GM19438 (cell line): ENCODE measurements at regions not wholly inside any gene's neighbourhood (a gene's known extent, or its start where the extent isn't known, plus 50 kb on each side); places are given as distances from the start of the nearest gene placed in this dataset.

Experiments used
- ATAC-seq: cut with Tn5 transposase; IDR thresholded peaks from one replicate; pipeline ENCODE4 v1.9.1; 2021; ENCODE audit warnings: low read depth; ENCODE audit not compliant: unreplicated experiment

GRCh38 chr5:74408150-74409043 lies 232.1 kb downstream of the ENC1 start:
- no peak for ATAC-seq

- ATAC-seq, result no peak
Measured at GRCh38 chr5:74407701-74408100, 232.8 kb downstream of the ENC1 start.

- ATAC-seq, result no peak
Measured at GRCh38 chr5:74406844-74407243, 233.7 kb downstream of the ENC1 start.

- no peak for ATAC-seq
Measured at GRCh38 chr5:74405593-74405992, 234.9 kb downstream of the ENC1 start.

GRCh38 chr5:74404574-74405508 lies 235.7 kb downstream of the ENC1 start:
- ATAC-seq, result no peak

GRCh38 chr5:74403771-74404170 lies 236.8 kb downstream of the ENC1 start:
- ATAC-seq, result no peak

- no peak for ATAC-seq
Measured at GRCh38 chr5:74402553-74402952, 238.0 kb downstream of the ENC1 start.

- no peak for ATAC-seq
Measured at GRCh38 chr5:74401946-74402320, 238.6 kb downstream of the ENC1 start.

DNA sequence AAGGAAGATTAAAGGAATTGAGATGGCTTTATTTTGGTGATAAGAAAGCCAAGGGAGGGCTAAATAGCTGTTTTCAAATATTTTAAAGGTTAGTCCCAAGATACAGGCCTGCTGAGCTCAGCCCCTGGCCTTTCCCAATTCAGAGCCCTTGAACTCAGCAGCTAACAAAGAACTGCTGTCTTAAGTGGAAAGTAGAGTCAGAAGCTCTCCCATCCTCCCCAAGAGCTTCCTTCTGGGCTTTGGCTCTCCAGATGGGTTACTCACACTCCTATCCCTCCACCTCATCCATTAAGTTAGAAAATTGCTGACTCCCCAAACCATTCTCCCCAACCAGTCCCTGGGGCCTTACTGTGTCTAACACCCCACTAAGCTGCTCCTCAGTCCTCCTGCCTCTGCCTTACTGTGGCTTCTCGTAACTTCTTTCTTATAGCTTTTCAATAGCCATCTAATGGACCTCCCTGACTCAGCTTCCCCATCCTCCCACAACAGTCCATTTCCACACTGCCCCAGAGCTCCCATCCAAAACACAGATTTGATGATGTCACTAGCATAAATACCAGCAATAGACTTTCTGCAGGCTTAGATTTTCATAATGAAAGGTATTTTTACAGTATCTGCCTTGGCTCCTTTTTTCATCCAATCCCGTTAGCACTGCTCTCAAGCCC lies 239.1 kb downstream of the ENC1 start:
- ATAC-seq, result no peak

DNA sequence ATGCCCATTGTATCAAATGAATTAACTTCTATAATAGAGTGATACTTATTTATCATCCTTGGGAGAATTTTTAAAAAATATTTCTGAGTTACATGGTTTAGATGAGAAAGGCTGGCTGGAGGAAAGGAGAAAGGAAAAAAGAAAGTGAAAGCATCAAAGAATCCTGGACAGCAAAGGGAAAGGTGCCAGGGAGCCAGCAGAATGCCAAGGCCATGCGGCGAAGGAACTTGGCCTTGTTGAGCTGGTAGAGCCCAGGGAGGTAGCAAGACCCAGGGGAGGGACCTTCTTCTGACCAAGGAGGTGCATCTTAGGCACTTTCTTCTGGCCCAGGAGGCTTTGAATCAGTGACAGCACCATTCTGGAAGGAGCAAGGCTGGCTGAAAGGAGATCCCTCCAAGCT lies 240.5 kb downstream of the ENC1 start:
- no peak for ATAC-seq

DNA sequence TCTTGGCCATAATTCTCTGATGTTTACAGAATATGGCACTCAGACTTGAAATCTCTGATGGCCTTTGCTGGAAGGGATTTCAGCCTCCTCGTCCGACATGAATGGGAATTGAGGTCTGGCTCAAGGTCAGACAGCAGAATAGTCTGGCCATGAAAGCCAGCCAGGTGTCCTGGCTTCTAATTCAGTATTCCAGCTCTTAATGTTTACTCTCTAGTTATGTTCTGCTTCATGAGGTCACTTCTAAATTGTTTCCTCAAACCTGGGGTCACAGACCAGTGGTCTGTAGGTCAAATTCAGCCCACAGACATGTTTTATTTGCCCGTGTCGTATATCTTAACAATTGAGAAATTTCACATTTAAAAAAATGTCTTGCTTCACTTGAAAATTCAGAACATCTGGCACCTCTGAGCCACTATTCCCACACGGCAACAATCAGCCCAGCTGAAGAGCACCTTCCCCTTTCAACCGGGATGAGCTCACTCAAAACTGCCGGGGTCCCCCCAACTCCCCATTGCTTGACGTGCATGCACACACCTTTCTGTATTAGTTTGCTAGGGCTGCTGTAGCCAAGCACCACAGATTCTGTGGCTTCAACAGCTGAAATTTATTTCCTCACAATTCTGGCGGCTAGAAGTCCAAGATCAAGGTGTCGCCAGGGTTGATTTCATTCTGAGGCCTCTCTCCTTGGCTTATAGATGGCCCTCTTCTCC lies 243.5 kb downstream of the ENC1 start:
- no peak for ATAC-seq

DNA sequence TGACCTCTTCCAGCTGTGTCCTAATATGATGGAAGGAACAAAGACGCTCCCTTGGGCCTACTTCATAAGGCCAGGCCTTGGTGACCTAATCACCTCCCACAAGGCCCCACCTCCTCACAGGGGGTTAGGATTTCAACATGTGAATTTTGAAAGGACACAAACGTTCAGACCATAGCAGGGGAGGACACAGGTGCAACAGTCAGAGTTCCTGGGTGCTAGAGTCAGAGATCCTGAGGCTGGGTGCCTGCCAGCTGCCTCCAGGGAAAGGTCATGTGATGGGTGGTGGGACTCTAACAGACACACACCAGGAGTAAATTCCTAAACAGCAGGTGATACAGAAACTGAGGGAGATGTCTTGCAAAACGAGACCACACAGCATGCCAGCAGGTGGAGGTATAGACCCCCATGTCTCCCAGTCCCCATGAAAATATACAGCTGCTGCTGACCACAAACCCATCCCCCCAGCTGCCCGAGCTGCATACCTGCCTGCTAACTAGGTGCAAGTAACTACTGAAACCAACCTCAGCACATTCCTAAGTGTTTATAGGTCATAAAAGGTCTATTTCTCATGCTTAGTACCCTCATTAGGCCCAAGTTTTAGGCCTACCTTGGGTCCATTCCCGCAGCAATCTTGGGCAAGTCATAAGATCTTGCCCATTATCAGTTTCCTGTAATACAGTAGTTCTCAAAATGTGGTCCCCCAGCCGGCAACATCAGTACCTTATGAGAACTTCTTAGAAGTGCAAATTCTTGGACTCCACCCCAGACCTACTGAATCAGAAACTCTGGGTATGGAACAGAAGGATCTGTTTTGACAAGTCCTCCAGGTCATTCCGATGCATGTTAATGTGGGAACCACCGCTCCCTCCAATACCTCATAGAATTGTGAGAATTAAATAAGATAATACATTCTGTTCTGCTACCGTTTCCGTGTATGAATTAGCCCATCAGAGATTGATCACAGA lies 245.3 kb downstream of the ENC1 start:
- ATAC-seq, result no peak

GRCh38 chr5:74394528-74394915 lies 246.0 kb downstream of the ENC1 start:
- no peak for ATAC-seq

DNA sequence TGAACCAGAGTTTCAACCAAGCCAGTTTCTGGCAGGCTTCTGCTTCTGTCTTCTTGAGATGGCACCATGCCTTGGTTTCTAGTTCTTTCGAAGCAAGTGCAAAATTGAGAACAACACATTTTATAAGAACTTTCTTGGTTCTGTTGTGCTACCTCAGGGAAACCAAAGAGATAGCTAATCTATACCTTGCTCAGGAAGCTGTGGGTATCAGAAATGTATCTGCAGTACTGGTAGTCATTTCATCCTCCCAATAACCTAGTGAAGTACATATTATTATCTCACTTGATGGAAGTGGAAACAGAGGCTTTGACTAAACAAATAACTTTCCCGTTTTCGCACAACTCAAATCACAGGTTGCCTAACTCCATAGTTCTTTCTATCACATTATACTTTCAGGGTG lies 246.6 kb downstream of the ENC1 start:
- no peak for ATAC-seq

- ATAC-seq, result no peak
Measured at GRCh38 chr5:74392711-74393351, 247.7 kb downstream of the ENC1 start.

GRCh38 chr5:74391410-74391809 lies 249.1 kb downstream of the ENC1 start:
- no peak for ATAC-seq

- no peak for ATAC-seq
Measured at GRCh38 chr5:74390822-74391221, 249.7 kb downstream of the ENC1 start.

- no peak for ATAC-seq
Measured at GRCh38 chr5:74390306-74390637, 250.3 kb downstream of the ENC1 start.
